Testis (tissue), 2 donors: ENCODE measurements at regions not wholly inside any gene's neighbourhood (a gene's known extent, or its start where the extent isn't known, plus 50 kb on each side); places are given as distances from the start of the nearest gene placed in this dataset.

Source experiments
- CTCF ChIP-seq, 3 experiments: fragments of 450-650 bp in 2 of 3; fragments of 200-600 bp in 1 of 3; sonication (generic) in 1 of 3; IDR thresholded peaks; one replicate each; pipeline ENCODE4 v1.5.1; 2016 to 2019; ENCODE audit warnings: antibody characterized with exemption in 3 of 3, mild to moderate bottlenecking in 2 of 3, moderate library complexity in 1 of 3
- POLR2A ChIP-seq: fragments of 450-650 bp; IDR thresholded peaks from one replicate; pipeline ENCODE4 v1.6.1; 2017; ENCODE audit warnings: antibody characterized with exemption, mild to moderate bottlenecking, moderate library complexity

GRCh38 chr5:51082741-51083140 lies 300.5 kb upstream of the ISL1 start:
- TF ChIP-seq POLR2A (no peak), CTCF (IDR thresholded peaks at IDR 0.05) (no peak)
